Keratinocyte (primary cell): ENCODE measurements at regions not wholly inside any gene's neighbourhood (a gene's known extent, or its start where the extent isn't known, plus 50 kb on each side); places are given as distances from the start of the nearest gene placed in this dataset.

ENCODE experiments used
- DNase-seq: peaks from one replicate; pipeline ENCODE4 v3.0.0-alpha.2; 2011; ENCODE audit warnings: low read depth, missing footprints, low spot score
- FAIRE-seq: peaks from 2 replicates; lab custom pipeline; 2011; peaks lifted over from hg19 to GRCh38; lab: Jason Lieb, UNC
- H2AFZ ChIP-seq: 2 replicates; pipeline ENCODE4 v1.6.0; 2012; ENCODE audit warnings: low read length, control low read depth, inconsistent platforms; ENCODE audit not compliant: control insufficient read depth
- H3K27ac ChIP-seq: 2 replicates; pipeline ENCODE4 v1.5.1; 2011; ENCODE audit warnings: low read length; ENCODE audit not compliant: control insufficient read depth, insufficient read depth
- H3K27me3 ChIP-seq: 3 replicates; pipeline ENCODE4 v1.6.0; 2011; ENCODE audit warnings: low read length; ENCODE audit not compliant: control insufficient read depth, insufficient read depth; ENCODE audit errors: extremely low read depth
- H3K36me3 ChIP-seq, 2 experiments: 2 replicates in 1 of 2; 3 replicates in 1 of 2; pipeline ENCODE4 v1.5.1; 2011; ENCODE audit warnings: low read length in 2 of 2, mild to moderate bottlenecking in 1 of 2; ENCODE audit not compliant: control insufficient read depth in 2 of 2, insufficient read depth in 2 of 2; ENCODE audit errors: extremely low read depth in 1 of 2
- H3K4me1 ChIP-seq: 3 replicates; pipeline ENCODE4 v1.5.1; 2011; ENCODE audit warnings: low read length; ENCODE audit not compliant: control insufficient read depth, insufficient read depth; ENCODE audit errors: extremely low read depth
- H3K4me2 ChIP-seq: 3 replicates; pipeline ENCODE4 v1.6.0; 2011; ENCODE audit warnings: low read depth, low read length; ENCODE audit not compliant: control insufficient read depth, insufficient read depth; ENCODE audit errors: extremely low read depth
- H3K4me3 ChIP-seq, 3 experiments: fragments of 200-600 bp in 1 of 3; sonication (generic) in 1 of 3; 2 replicates in 2 of 3; 3 replicates in 1 of 3; pipeline ENCODE4 v1.5.1; 2011 to 2016; ENCODE audit warnings: low read length in 3 of 3, mild to moderate bottlenecking in 3 of 3, control low read depth in 2 of 3, inconsistent platforms in 1 of 3, low read depth in 1 of 3, mixed read lengths in 1 of 3, mixed run types in 1 of 3, moderate library complexity in 1 of 3; ENCODE audit not compliant: control insufficient read depth in 2 of 3, insufficient read depth in 2 of 3; ENCODE audit errors: extremely low read depth in 1 of 3
- H3K79me2 ChIP-seq: 2 replicates; pipeline ENCODE4 v1.6.0; 2012; ENCODE audit warnings: low read length; ENCODE audit not compliant: control insufficient read depth, insufficient read depth
- H3K9ac ChIP-seq: 3 replicates; pipeline ENCODE4 v1.6.0; 2011; ENCODE audit warnings: low read length; ENCODE audit not compliant: control insufficient read depth, insufficient read depth; ENCODE audit errors: extremely low read depth
- H3K9me1 ChIP-seq: 3 replicates; pipeline ENCODE4 v1.6.0; 2011; ENCODE audit warnings: low read length; ENCODE audit not compliant: control insufficient read depth, insufficient read depth; ENCODE audit errors: extremely low read depth
- H3K9me3 ChIP-seq: 2 replicates; pipeline ENCODE4 v1.5.1; 2012; ENCODE audit warnings: low read depth, low read length; ENCODE audit not compliant: control insufficient read depth
- H4K20me1 ChIP-seq: 3 replicates; pipeline ENCODE4 v1.6.0; 2011; ENCODE audit warnings: low read length; ENCODE audit not compliant: control insufficient read depth, insufficient read depth; ENCODE audit errors: extremely low read depth
- CTCF ChIP-seq, 3 experiments: IDR thresholded peaks in 1 of 3; conservative IDR thresholded peaks in 1 of 3; optimal IDR thresholded peaks in 1 of 3; 2 replicates in 2 of 3; 3 replicates in 1 of 3; pipeline versions ENCODE3 to v1.5.1; 2011; ENCODE audit warnings: low read length in 3 of 3, mild to moderate bottlenecking in 3 of 3, moderate library complexity in 2 of 3, control low read depth in 1 of 3, inconsistent platforms in 1 of 3; ENCODE audit not compliant: insufficient read depth in 2 of 3; ENCODE audit errors: extremely low read depth in 1 of 3
- EZH2 ChIP-seq: IDR thresholded peaks from one replicate; pipeline ENCODE4 v1.6.1; 2012; ENCODE audit warnings: inconsistent platforms, mild to moderate bottlenecking, low read length, moderate library complexity
- dilution Hi-C: fragments of 300-500 bp; cut with MboI; formaldehyde crosslinking; loops from one replicate; pipeline ENCODE4 v1.7.0; 2020; ENCODE audit warnings: low sequenced_read_pairs; ENCODE audit not compliant: extremely low pct_ligation_motif_present

GRCh38 chr5:125348936-125349831 lies 602.7 kb upstream of the ZNF608 start:
- dilution Hi-C loops = no loop called here
- Histone ChIP-seq H3K9me3 (no peaks in the 10 kb centered on the region), H3K27ac (no peak overlapping the region), H3K4me2 (no peak overlapping the region), H2AFZ (no peak overlapping the region), H3K79me2 (no peaks in the 10 kb centered on the region), H3K9me1 (no peaks in the 10 kb centered on the region), H4K20me1 (no peaks in the 10 kb centered on the region), H3K9ac (no peak overlapping the region), H3K27me3 (no peaks in the 10 kb centered on the region), H3K4me3 (no peak overlapping the region), H3K4me1 (no peaks in the 10 kb centered on the region), H3K36me3 (no peaks in the 10 kb centered on the region)
- FAIRE-seq (no peak), DNase-seq (no peak)
- TF ChIP-seq CTCF (optimal IDR thresholded peaks at IDR 0.05 in 1 of 3, IDR thresholded peaks at IDR 0.05 in 1 of 3, conservative IDR thresholded peaks at IDR 0.05 in 1 of 3; ENCODE audit: extremely low read depth in 1 of 3, insufficient read depth in 2 of 3, low read length in 3 of 3) = no peak
- TF ChIP-seq EZH2 = no peak

GRCh38 chr5:125357660-125358059 lies 611.2 kb upstream of the ZNF608 start:
- dilution Hi-C loops = no loop called here
- no peak for DNase-seq
- Histone ChIP-seq H3K4me3 (no peak overlapping the region), H3K79me2 (no peaks in the 10 kb centered on the region), H3K9ac (no peak overlapping the region), H3K27ac (no peak overlapping the region), H3K4me1 (peaks cover 4% of the 10 kb centered on the region), H3K4me2 (no peak overlapping the region), H4K20me1 (no peaks in the 10 kb centered on the region), H3K36me3 (no peaks in the 10 kb centered on the region), H2AFZ (peak overlapping the region; percentile 6), H3K9me1 (no peaks in the 10 kb centered on the region), H3K27me3 (no peaks in the 10 kb centered on the region), H3K9me3 (no peaks in the 10 kb centered on the region)
- no peak for FAIRE-seq
- TF ChIP-seq CTCF (optimal IDR thresholded peaks at IDR 0.05 in 1 of 3, IDR thresholded peaks at IDR 0.05 in 1 of 3, conservative IDR thresholded peaks at IDR 0.05 in 1 of 3; ENCODE audit: extremely low read depth in 1 of 3, insufficient read depth in 2 of 3, low read length in 3 of 3) = no peak
- TF ChIP-seq EZH2 = no peak
